ENCODE measurements at regions not wholly inside any gene's neighbourhood (a gene's known extent, or its start where the extent isn't known, plus 50 kb on each side); places are given as distances from the start of the nearest gene placed in this dataset.

DNA sequence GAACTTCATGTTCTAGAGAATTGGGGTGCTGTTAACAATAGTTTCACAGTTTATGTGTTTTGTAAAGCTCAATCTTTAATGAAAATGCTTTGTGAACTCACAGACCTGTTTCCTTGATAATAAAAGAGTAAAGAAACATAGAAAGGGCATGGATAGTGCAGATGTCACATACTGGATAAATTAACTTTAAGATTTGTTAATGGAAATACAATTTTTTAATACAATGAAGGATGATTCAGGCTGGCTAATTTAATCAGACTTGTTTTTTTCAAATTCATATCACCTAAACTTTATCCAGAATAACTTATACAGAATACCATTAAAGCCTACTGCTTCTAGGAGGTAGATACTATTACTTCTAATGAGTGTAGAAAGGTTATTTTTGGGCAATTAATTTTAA is 1033.5 kb upstream of the SLC10A2 start:
- no peak for DNase-seq (ENCODE audit: low read depth, low spot score)

GRCh38 chr13:104098421-104098820 is 1032.2 kb upstream of the SLC10A2 start:
- DNase-seq (ENCODE audit: low read depth, low spot score) = no peak

DNA sequence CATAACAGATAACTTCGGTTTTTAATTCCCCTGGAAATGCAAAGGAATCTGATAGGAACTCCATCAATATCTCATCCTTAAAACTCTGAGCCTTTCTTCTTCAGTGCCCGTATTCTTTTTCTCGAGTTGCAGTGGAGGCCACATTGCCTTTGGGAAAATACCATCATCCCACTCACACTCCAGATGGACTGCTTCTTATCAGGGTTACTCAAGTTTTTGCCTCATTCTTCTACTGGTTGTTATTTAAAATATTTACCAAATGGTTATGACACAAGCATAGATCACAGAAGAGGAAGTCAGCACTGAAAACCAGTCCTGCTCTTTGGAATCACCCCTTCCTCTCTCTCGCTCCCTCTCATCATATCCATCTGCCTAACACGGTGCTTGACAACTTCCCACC is 1020.5 kb upstream of the SLC10A2 start:
- no peak for DNase-seq (ENCODE audit: low read depth, low spot score)

- DNase-seq (ENCODE audit: low read depth, low spot score) = no peak
These were observed 1020.0 kb upstream of the SLC10A2 start for GRCh38 chr13:104086210-104086609.

- no peak for DNase-seq (ENCODE audit: low read depth, low spot score)
These were observed 1019.4 kb upstream of the SLC10A2 start for GRCh38 chr13:104085611-104086010.

DNA sequence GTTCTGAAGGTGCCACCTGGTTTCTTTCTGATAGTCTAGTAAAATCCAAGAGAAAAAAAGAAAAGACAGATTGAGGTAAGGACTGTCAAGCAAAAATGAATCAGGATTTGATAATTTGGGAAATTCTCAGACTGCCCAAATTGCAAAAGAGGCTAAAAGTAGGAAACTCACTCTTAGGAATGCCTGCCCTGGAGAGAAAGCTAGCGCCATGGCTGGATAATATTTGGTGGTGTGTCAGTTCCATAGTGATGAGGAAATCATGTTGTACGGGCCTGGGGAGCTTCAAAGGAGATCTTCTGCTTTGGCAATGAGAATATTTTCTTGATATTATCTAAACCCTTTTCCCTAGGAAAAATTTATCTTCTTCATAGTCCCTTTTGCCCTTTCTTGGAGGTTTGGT is 1008.1 kb upstream of the SLC10A2 start:
- no peak for DNase-seq (ENCODE audit: low read depth, low spot score)

DNA sequence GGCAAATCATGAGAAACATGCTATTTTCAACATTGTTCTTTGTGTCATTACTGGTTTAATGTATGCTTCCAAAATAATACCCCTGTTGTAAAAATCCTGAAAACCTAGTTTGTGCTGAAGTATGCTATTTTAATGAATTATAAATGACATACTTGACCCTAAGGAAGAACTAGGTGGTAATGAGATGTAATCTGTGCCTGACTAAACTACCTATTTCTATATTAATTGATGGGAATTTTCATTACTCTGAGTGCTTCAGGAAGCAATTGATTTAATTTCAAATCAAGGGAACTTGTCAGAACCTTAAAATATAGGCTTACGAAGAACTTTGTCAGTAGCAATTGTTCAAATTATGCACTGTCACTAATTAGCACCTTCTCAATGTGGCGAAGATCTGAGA is 1005.6 kb upstream of the SLC10A2 start:
- no peak for DNase-seq (ENCODE audit: low read depth, low spot score)

GRCh38 chr13:104065328-104065727 is 999.1 kb upstream of the SLC10A2 start:
- no peak for DNase-seq (ENCODE audit: low read depth, low spot score)

DNA sequence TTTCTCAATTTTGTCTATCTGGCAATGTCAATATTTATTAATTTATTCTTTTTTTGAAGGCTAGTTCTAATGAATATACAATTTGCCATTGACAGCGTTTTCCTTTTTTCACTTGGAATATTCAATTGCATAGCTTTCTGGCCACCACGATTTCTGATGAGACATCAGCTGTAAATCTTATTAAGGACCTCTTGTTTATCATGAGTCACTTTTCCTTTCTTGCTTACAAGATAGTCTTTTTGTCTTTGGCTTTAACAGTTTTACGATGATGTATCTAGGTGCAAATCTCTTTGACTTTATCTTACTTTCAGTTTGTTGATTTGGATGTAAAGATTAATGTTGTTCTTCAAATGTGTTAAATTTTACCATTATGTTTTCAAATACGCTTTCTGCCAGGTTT is 991.6 kb upstream of the SLC10A2 start:
- DNase-seq (ENCODE audit: low read depth, low spot score) = no peak

GRCh38 chr13:104045907-104046306 is 979.7 kb upstream of the SLC10A2 start:
- DNase-seq (ENCODE audit: low read depth, low spot score) = no peak

DNA sequence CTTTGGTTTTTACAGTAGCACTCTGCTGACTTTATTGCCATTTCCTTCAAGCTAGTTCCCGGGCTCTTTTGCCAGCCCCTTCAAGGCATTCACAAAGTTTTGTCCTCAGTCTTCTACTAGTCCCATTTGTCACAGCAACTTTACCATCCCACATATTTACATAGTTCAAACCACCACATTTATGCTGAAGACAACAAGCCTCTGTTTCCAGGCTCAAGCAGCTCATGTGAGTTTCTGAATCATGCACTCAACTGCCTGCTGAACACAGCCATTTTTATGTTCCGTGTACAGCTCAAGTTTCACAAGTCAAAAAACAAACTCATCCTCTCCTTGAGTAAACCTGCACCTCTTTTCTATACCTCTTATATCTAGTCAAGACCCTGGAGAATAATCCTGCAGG is 977.0 kb upstream of the SLC10A2 start:
- no peak for DNase-seq (ENCODE audit: low read depth, low spot score)

- no peak for DNase-seq (ENCODE audit: low read depth, low spot score)
These were observed 968.7 kb upstream of the SLC10A2 start for GRCh38 chr13:104034891-104035290.

DNA sequence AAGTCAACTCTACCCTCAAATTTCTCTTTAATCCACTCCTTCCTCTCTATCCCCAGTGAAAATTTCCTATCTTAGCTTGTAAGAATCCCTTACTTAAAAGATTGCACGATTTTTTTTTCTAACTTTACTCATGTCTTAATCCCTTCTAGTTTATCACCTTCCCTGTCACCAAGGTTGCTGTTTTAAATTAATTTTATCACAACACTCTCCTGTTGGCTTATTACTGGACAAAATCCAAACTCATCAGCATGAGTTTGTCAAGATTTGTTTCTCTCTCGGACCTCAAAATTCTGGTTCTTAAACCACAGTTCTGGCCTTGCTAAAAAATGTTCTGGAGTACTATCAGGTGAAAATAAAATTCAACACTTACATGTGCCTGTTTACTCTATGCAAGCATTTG is 959.1 kb upstream of the SLC10A2 start:
- no peak for DNase-seq (ENCODE audit: low read depth, low spot score)

DNA sequence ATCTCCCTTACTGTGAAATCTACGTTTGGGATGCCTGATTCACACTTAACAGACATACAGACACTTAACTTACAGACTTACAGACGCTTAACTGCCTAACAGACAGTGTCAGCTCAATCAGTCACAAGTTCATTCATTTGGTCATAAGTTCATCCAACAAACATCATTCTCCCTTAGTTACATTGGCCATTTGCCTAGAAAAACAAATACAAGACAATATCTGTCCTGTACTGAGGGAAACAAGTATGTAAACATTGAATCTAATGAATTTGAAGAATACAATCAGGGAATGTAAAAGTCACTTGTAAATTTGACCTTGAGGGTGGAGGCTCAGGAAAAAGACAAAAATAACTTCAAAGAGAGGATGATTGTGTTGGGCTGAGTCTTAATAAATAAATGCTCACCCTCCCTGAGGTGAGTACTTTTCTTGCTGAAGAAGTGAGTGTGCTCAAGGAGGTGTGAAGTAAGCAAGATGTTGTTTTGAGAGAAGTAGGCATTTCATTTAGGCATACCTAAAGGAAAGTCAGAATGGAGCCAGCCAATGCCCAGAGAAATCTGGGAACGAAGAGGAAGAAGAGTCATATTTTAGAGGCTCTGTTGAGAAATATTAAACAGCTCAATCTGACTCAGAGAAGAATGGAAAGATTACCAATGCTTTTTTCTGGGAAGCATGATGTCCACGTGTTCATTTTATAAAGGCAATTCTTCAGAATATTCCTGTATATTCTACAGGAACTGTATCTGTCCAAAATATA is 958.4 kb upstream of the SLC10A2 start:
- DNase-seq (ENCODE audit: low read depth, low spot score) = no peak

- no peak for DNase-seq (ENCODE audit: low read depth, low spot score)
These were observed 955.7 kb upstream of the SLC10A2 start for GRCh38 chr13:104021806-104022397.

GRCh38 chr13:104017317-104017716 is 951.1 kb upstream of the SLC10A2 start:
- no peak for DNase-seq (ENCODE audit: low read depth, low spot score)

DNA sequence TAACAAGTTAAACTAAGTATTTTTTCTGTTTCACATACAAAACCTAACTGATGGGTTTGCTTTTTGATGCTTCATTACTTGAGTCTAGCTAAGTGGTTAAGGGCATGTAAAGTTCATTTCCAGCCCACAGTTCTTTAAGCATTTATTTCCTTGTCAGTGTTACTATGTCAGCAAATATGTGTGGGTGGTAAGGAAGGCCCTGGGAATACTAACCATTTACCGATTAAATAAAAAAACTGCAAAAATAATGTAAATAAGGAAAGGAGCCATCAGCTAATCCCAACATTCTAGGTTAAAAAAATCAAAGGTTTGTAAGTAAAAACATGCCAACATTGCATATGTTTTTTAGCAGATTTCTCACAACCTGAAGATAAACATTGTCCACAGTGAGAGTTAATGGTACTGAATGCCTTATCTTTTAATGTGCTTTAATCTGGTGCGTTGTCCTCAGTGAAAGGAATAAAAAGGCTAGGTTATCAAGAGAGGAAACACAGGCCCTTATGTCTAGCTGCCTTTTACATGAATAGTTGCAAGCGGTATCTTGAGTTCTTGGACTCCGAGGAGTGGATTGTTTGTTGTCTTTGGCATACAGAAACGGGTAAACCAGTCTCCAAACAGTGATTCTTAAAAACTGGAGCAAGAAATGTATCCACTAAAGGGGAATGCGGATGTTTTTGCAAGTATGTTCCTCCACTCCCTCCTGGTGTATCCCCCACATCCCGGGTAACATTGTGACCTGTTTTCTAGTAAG is 949.6 kb upstream of the SLC10A2 start:
- DNase-seq (ENCODE audit: low read depth, low spot score) = no peak

- DNase-seq (ENCODE audit: low read depth, low spot score) = no peak
These were observed 948.8 kb upstream of the SLC10A2 start for GRCh38 chr13:104014803-104015645.

DNA sequence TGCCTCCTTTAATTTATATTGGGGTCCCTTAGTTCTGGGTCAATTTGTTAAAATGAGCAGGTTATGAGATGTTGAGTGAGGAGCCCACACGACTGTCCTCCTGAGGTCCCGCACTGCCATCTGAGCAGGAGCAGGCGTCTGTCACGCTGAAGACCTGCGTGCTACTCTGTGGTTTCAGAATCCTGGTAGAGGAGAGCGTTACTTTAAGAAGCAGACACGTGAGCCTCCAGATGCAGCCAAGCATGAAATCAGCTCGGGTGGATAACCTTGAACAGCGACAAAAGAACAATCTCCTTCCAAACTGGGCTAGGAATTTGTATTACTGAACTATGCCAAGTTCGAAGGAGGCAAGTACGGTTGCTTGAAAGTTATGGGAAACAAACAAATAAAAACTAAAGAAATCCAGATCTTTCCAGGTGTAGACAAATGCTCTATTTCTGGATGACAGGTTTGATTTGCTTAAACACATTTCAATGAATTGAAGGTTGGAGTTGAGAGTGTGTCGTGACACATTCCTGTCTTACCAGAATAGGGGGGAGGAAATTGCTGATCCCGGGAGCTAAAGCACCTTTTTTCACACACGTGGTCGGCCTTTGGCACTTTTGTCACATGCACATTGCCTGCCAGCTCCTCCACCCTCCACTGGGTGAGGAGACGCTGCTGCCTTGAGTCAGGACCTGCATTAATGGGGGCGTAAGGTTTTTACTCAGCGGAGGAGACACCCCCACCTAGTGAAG is 945.5 kb upstream of the SLC10A2 start:
- no peak for DNase-seq (ENCODE audit: low read depth, low spot score)

DNA sequence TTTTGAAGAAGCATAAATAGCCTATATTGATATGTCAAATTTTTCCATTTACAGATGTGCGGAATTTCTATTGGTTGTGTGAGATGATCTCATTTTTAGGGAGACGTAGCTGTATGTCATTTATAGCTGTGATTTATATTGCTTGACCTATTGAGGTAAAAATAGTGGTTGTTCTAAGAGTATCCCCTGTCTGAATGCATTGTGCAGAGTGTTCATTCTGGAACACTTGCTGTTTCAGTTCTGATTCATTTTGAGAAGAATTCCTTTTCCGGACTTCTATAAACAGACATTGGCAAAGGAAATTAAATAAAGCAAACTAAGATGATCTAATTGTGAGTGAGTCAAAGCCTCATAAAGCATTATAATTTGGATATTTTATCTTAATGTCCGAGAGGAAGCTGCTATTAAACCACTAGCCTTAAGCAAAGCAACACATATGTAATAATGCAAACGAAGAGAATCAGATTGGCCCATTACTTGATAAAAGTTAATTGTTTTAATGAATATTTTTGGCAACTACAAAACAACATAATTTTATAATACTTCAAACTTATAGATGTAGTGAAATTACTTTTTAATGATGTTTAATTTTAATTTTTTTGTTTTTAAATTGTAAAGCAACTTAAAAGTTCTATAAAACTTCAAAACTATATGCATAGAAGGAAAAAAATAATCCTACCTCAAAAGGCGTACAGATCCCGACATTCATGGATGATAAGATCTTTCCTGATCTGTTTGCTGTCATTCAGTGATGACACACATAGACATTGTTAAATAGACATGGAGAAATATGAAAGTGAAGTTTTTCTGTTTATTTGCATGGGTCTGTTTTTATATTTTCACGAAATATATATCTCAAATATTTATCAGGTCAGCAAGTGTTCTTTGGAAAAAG is 942.6 kb upstream of the SLC10A2 start:
- DNase-seq (ENCODE audit: low read depth, low spot score) = no peak

All from ELF-1 (cell line).